Activated naive CD8-positive, alpha-beta T cell treated with anti-CD3 and anti-CD28 coated beads, Interleukin-2, amount 50 U/mL, for 24 hours (primary cell): ENCODE measurements at regions not wholly inside any gene's neighbourhood (a gene's known extent, or its start where the extent isn't known, plus 50 kb on each side); places are given as distances from the start of the nearest gene placed in this dataset.
A peak's percentile ranks its signal among the peaks of the same experiment; 100 is the strongest.

Experiments used
- ATAC-seq: fragments of 150-1000 bp; cut with Tn5 transposase; one replicate; pipeline ENCODE4 v1.10.0; 2021
- DNase-seq: peaks from one replicate; pipeline ENCODE4 v3.0.0; 2021
- H3K27ac Mint-ChIP-seq: one replicate; pipeline ENCODE4 v1.8.0; 2021; ENCODE audit warnings: mild to moderate bottlenecking, mixed read lengths
- H3K27me3 Mint-ChIP-seq: one replicate; pipeline ENCODE4 v1.8.0; 2021; ENCODE audit warnings: mixed read lengths
- H3K36me3 Mint-ChIP-seq: one replicate; pipeline ENCODE4 v1.8.0; 2021; ENCODE audit warnings: low read depth, mixed read lengths
- H3K4me1 Mint-ChIP-seq: one replicate; pipeline ENCODE4 v1.8.0; 2021; ENCODE audit warnings: mixed read lengths
- H3K4me3 Mint-ChIP-seq: one replicate; pipeline ENCODE4 v1.8.0; 2021; ENCODE audit warnings: mild to moderate bottlenecking, moderate library complexity, mixed read lengths
- H3K9me3 Mint-ChIP-seq: one replicate; pipeline ENCODE4 v1.8.0; 2021; ENCODE audit warnings: mixed read lengths

GRCh38 chr7:142698429-142698828, 50.8 kb upstream of the PRSS1 start:
- ATAC-seq (no peak), DNase-seq (no peak)
- Mint-ChIP-seq H3K4me3 (no peak overlapping the region), H3K9me3 (no peaks in the 10 kb centered on the region), H3K36me3 (no peaks in the 10 kb centered on the region), H3K4me1 (peaks cover 48% of the 10 kb centered on the region), H3K27me3 (no peaks in the 10 kb centered on the region), H3K27ac (no peak overlapping the region)

DNA sequence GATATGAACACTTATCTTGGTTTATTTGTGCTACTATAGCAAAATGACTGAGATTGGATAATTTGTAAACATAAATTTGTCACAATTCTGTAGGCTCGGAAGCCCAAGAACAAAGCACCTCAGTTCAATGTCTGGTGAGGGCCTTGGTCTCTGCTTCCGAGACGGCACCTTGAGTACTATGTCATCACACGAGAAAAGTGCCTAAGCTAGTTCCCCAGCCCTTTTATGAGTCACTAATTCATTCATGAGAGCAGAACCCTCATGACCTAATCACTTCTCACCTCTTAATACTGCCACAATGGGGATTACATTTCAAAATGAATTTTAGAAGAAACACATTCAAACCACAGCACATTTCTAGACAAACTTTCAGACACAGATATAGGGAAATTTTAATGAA, 52.0 kb upstream of the PRSS1 start:
- Mint-ChIP-seq H3K4me3 (no peak overlapping the region), H3K27me3 (no peaks in the 10 kb centered on the region), H3K36me3 (no peaks in the 10 kb centered on the region), H3K27ac (peak overlapping the region; percentile 35), H3K4me1 (peaks cover 48% of the 10 kb centered on the region), H3K9me3 (no peaks in the 10 kb centered on the region)
- ATAC-seq, result peak; percentile 43
- DNase-seq, result no peak

GRCh38 chr7:142696456-142697179, 52.7 kb upstream of the PRSS1 start:
- Mint-ChIP-seq H3K4me1 (peaks cover 45% of the 10 kb centered on the region), H3K27ac (no peak overlapping the region), H3K27me3 (no peaks in the 10 kb centered on the region), H3K36me3 (no peaks in the 10 kb centered on the region), H3K9me3 (no peaks in the 10 kb centered on the region), H3K4me3 (no peak overlapping the region)
- no peak for DNase-seq
- ATAC-seq, result no peak

DNA sequence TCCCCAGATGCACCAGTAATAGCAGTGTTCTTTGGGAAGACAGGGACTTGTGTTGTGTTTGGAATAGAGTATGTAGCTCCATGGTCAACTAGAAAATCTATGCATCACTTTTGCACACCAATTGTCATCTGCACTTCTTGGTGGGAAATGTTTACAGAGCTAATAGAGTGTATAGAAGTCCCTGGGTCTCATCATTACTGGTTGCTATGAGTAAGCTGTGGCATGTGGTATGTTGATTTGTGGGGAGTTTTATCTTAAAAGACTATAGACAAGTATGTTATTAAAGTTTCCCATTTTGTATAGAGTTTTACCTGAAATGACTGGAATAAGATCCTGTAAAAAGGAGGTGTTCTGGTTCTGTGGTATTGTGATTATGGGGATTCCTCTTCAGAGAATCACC, 55.4 kb upstream of the PRSS1 start:
- H3K27me3 Mint-ChIP-seq, result no peaks in the 10 kb centered on the region

DNA sequence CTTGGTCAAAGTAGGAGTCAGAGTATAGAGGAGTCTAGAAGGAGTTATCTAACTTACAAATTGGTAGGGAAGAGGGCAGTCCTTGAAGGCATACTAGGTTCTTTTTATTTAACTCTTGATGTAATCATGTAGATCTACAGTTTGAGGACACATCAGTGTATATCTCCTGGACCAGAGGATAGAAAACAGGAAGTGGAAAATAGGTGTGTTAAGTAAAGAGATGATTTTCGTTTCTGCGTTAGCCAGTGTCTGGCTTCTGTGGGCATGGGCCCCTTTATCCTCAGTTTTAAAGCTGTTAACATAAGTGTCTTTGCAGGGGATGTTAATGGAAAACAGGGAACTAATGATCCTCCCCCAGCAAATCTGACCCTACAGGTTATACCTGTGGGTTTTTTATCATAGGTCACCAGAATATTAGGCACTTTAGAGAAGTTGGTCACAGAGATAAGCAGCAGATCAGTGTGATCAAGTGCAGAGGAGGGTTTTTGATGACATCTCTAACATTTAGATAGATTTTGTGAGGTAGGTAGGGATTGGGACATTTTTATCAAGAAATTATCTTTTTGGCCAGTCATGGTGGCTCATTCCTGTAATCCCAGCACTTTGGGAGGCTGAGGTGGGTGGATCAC, 58.6 kb upstream of the PRSS1 start:
- Mint-ChIP-seq H3K27ac (peak overlapping the region; percentile 67), H3K36me3 (no peaks in the 10 kb centered on the region), H3K4me3 (no peak overlapping the region), H3K4me1 (peaks cover 33% of the 10 kb centered on the region), H3K9me3 (no peaks in the 10 kb centered on the region), H3K27me3 (no peaks in the 10 kb centered on the region)
- DNase-seq (no peak), ATAC-seq (no peak)

More for the DNA sequence above, 55.4 kb upstream of the PRSS1 start:
- no peaks in the 10 kb centered on the region for H3K9me3 Mint-ChIP-seq
- DNase-seq (no peak), ATAC-seq (no peak)
- peaks cover 37% of the 10 kb centered on the region for H3K4me1 Mint-ChIP-seq
- no peak overlapping the region for H3K4me3 Mint-ChIP-seq
- H3K27ac Mint-ChIP-seq, result no peak overlapping the region
- H3K36me3 Mint-ChIP-seq, result no peaks in the 10 kb centered on the region

- Mint-ChIP-seq H3K4me1 (peaks cover 33% of the 10 kb centered on the region), H3K4me3 (no peak overlapping the region), H3K36me3 (no peaks in the 10 kb centered on the region), H3K9me3 (no peaks in the 10 kb centered on the region), H3K27me3 (no peaks in the 10 kb centered on the region), H3K27ac (no peak overlapping the region)
- no peak for DNase-seq
- ATAC-seq, result no peak
Observed at GRCh38 chr7:142689439-142690120, 59.7 kb upstream of the PRSS1 start.

DNA sequence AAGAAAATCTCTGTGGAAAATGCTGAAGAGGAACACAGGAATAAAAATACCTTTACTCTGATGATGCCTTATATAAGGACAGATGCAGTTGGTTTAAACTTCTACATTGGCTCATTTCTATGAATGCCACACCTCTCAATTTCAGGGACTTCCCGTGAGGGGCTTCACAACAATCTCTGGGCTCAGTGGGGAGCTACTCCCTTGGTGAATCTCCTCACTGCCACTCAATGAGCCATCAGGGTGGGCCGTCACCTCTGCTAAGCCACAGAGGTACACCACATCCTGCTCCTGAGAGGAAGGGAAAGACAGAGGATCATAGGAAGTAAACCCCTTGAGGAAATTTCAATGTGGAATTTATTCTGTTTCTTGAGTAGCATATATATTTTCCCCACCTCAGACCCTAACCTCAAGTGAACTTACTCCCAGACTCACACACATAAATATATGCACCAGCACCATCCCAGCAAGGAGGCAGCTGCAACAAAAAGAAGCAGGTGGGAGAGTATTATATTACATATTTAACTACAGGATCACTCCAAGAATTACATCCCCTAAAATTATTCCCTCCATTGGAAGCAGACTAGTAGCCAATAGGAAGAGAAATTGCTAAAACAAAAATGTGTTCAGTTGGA, 63.3 kb upstream of the PRSS1 start:
- Mint-ChIP-seq H3K27ac (no peak overlapping the region), H3K27me3 (no peaks in the 10 kb centered on the region), H3K36me3 (no peaks in the 10 kb centered on the region), H3K4me3 (no peak overlapping the region), H3K4me1 (peaks cover 30% of the 10 kb centered on the region), H3K9me3 (no peaks in the 10 kb centered on the region)
- DNase-seq, result peak; percentile 9
- ATAC-seq, result peak; percentile 33

- peaks cover 17% of the 10 kb centered on the region for H3K4me1 Mint-ChIP-seq
Observed at GRCh38 chr7:142681314-142682092, 67.8 kb upstream of the PRSS1 start.

GRCh38 chr7:142671506-142671905, 77.8 kb upstream of the PRSS1 start:
- no peak overlapping the region for H3K4me3 Mint-ChIP-seq
- peak overlapping the region; percentile 71 for H3K27ac Mint-ChIP-seq
- DNase-seq, result no peak
- H3K9me3 Mint-ChIP-seq, result no peaks in the 10 kb centered on the region
- no peaks in the 10 kb centered on the region for H3K27me3 Mint-ChIP-seq
- ATAC-seq, result no peak
- peaks cover 33% of the 10 kb centered on the region for H3K4me1 Mint-ChIP-seq
- peaks cover 2% of the 10 kb centered on the region for H3K36me3 Mint-ChIP-seq

More at GRCh38 chr7:142681314-142682092, 67.8 kb upstream of the PRSS1 start:
- Mint-ChIP-seq H3K27ac (no peak overlapping the region), H3K36me3 (peaks cover 7% of the 10 kb centered on the region), H3K27me3 (no peaks in the 10 kb centered on the region), H3K4me3 (no peak overlapping the region), H3K9me3 (no peaks in the 10 kb centered on the region)
- ATAC-seq, result no peak
- no peak for DNase-seq

DNA sequence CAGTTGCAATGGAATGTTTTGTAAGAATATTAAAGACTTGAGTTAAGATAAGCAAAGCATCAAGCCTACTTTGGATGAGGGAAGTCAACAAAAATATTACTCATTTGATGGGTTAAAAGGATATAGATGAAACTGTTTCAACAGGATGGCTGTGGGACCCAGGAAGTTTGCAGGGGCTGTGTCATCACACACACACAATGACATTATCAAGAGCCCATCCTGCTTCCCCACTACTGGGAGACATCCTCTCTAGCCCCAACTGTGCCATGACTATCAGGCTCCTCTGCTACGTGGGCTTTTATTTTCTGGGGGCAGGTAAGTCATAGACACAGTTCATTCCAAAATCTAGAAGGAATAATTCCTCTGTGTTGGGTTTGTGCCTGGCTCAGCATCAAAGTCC, 78.8 kb upstream of the PRSS1 start:
- H3K27ac Mint-ChIP-seq, result peak overlapping the region; percentile 71
- H3K27me3 Mint-ChIP-seq, result no peaks in the 10 kb centered on the region
- ATAC-seq (peak; percentile 66), DNase-seq (no peak)
- H3K36me3 Mint-ChIP-seq, result peaks cover 2% of the 10 kb centered on the region
- H3K9me3 Mint-ChIP-seq, result no peaks in the 10 kb centered on the region
- H3K4me3 Mint-ChIP-seq, result peak overlapping the region; percentile 6
- peaks cover 33% of the 10 kb centered on the region for H3K4me1 Mint-ChIP-seq

DNA sequence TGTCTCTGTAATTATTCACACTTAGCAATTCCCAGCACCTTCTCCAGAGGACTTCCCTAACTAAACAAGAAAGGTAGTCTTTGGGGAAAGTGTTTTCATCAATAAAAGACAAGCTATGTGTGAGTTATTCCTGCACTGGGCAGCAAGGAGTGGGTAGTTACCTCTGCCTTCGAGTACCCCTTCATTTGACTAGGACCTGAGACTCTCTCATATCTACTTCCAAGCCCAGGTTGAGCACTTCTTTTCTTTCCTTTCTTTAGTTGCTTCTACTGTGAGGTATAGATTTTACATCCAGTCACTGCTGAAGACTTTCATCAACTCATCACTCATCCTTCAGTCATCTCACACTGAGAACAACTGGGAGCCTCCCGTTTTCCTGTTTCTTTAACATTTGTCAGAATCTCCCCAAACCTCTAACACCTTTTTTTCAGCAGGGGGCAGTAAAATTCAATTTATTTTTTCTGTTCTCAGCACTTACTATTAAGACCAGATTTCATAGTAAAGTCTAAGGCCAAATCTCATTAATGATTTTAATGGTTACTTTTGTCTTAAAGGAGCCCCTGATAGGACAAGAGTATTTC, 80.1 kb upstream of the PRSS1 start:
- no peaks in the 10 kb centered on the region for H3K9me3 Mint-ChIP-seq
- peaks cover 2% of the 10 kb centered on the region for H3K36me3 Mint-ChIP-seq
- ATAC-seq (no peak), DNase-seq (no peak)
- H3K27ac Mint-ChIP-seq, result no peak overlapping the region
- no peaks in the 10 kb centered on the region for H3K27me3 Mint-ChIP-seq
- peaks cover 33% of the 10 kb centered on the region for H3K4me1 Mint-ChIP-seq
- peak overlapping the region; percentile 42 for H3K4me3 Mint-ChIP-seq

DNA sequence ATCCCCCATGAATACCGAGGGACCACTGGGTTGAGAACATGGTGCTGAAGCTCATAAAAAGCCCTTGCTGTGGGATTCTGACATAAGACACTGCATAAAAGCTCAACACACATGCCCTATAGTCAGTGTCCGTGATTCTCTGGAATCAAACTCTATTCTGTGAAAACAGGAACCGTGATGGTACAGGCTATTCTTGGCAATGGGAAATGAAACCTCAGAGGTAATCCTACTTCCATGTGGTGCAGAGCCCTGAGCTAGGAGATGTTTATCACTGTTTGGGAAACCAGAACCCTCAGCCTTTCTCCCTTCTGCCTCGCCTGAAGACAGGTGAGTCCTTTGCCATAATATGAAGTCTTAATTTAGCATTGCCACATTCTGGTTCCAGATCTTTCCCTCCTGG, 80.8 kb upstream of the PRSS1 start:
- no peak overlapping the region for H3K4me3 Mint-ChIP-seq
- DNase-seq (no peak), ATAC-seq (no peak)
- H3K4me1 Mint-ChIP-seq, result peaks cover 33% of the 10 kb centered on the region
- H3K9me3 Mint-ChIP-seq, result no peaks in the 10 kb centered on the region
- H3K27ac Mint-ChIP-seq, result no peak overlapping the region
- H3K36me3 Mint-ChIP-seq, result peaks cover 2% of the 10 kb centered on the region
- no peaks in the 10 kb centered on the region for H3K27me3 Mint-ChIP-seq

- Mint-ChIP-seq H3K36me3 (no peaks in the 10 kb centered on the region), H3K9me3 (no peaks in the 10 kb centered on the region), H3K4me1 (peaks cover 2% of the 10 kb centered on the region), H3K27me3 (no peaks in the 10 kb centered on the region), H3K27ac (no peak overlapping the region), H3K4me3 (no peak overlapping the region)
- DNase-seq, result no peak
- no peak for ATAC-seq
Observed at GRCh38 chr7:142657376-142657775, 91.9 kb upstream of the PRSS1 start.

GRCh38 chr7:142654398-142654797, 94.9 kb upstream of the PRSS1 start:
- ATAC-seq (no peak), DNase-seq (no peak)
- H3K4me3 Mint-ChIP-seq, result no peak overlapping the region
- no peaks in the 10 kb centered on the region for H3K9me3 Mint-ChIP-seq
- H3K36me3 Mint-ChIP-seq, result no peaks in the 10 kb centered on the region
- peaks cover 11% of the 10 kb centered on the region for H3K4me1 Mint-ChIP-seq
- H3K27ac Mint-ChIP-seq, result no peak overlapping the region
- H3K27me3 Mint-ChIP-seq, result peaks cover 1% of the 10 kb centered on the region
